ENCODE measurements at regions not wholly inside any gene's neighbourhood (a gene's known extent, or its start where the extent isn't known, plus 50 kb on each side); places are given as distances from the start of the nearest gene placed in this dataset.
"Not testable (repeated sequence)": the region's sequence is repeated elsewhere in the genome, so short reads cannot be mapped to it uniquely, and the experiment has no call there.

DNA sequence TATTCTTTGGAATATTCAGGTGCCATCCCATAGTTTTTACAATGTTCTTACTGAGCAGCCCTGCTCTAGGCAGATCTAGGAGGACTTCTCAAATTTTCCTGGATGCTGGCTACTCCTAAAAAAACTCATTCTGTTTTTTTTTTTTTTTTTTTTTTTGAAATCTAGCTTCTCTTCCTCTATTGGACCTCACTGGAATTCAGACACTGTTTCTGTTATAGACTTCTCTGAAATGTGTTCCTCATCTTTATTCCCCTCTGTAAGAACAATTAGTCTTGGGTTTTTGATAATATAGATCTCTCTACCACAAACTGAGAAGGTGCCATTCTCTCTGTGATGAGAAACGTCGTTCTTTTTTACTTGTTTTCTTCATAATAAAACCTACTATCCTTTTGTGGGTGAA, 115.3 kb upstream of the CCND2 start:
- no peak for DNase-seq (ENCODE audit: low read depth in 2 of 2, low spot score in 1 of 2)

DNA sequence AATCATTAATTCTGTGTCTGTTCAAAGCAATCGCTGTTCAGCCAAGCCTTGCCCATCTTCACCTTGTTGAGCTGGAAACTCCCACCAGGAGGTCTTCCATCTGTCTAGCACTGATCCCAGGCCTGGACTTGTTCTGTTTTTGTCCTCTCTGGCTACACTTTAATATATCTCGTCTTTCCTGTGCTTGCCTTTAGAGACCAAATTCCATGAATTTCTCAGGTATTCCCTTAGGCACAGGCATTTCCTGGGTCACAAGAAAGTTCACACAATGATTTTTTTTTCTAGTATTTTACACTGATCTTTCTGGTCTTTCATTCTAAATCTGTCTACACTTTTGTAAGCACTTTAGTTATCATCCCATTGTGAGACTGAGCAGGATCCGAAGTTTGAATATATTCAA, 116.4 kb upstream of the CCND2 start:
- no peak for DNase-seq (ENCODE audit: low read depth in 2 of 2, low spot score in 1 of 2)

DNA sequence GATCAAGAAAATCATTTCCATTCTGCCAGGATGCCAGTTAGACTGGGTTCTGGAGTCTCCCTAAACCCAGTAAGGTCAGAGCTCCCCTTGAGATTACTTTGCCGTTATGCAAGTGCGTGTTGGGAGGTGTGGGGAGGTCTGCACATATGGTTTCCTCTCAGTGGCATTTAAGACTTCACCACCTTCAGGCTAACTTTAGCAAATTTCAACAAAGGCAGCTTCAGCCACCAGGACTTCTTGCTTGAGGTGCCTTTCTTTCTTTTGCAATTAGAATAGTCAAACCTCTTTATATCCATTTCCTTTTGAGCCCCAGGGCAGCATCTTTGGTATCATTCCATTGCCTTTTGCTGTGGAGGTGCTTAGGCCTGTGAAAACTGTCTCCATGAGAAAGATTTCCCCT, 117.2 kb upstream of the CCND2 start:
- DNase-seq (ENCODE audit: low read depth in 2 of 2, low spot score in 1 of 2) = no peak

- DNase-seq (ENCODE audit: low read depth in 2 of 2, low spot score in 1 of 2) = no peak
These were observed 118.8 kb upstream of the CCND2 start for GRCh38 chr12:4154672-4155225.

GRCh38 chr12:4153343-4153892, 120.1 kb upstream of the CCND2 start:
- DNase-seq (ENCODE audit: low read depth in 2 of 2, low spot score in 1 of 2) = peak in 1 of 2 donors; percentile 37

- DNase-seq (ENCODE audit: low read depth in 2 of 2, low spot score in 1 of 2) = no peak
These were observed 121.3 kb upstream of the CCND2 start for GRCh38 chr12:4152145-4152795.

GRCh38 chr12:4151362-4152121, 122.0 kb upstream of the CCND2 start:
- no peak for DNase-seq (ENCODE audit: low read depth in 2 of 2, low spot score in 1 of 2)

DNA sequence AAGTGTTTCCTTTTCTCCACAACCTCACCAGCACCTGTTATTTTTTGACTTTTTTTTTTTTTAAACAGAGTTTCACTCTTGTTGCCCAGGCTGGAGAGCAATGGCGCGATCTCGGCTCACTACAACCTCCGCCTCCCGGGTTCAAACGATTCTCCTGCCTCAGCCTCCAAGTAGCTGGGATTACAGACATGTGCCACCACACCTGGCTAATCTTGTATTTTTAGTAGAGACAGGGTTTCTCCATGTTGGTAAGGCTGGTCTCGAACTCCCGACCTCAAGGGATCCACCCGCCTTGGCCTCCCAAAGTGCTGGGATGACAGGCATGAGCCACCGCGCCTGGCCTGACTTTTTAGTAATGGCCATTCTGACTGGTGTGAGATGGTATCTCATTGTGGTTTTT, 123.2 kb upstream of the CCND2 start:
- not testable (repeated sequence) for DNase-seq (ENCODE audit: low read depth in 2 of 2, low spot score in 1 of 2)

- no peak for DNase-seq (ENCODE audit: low read depth in 2 of 2, low spot score in 1 of 2)
These were observed 125.0 kb upstream of the CCND2 start for GRCh38 chr12:4148418-4149056.

DNA sequence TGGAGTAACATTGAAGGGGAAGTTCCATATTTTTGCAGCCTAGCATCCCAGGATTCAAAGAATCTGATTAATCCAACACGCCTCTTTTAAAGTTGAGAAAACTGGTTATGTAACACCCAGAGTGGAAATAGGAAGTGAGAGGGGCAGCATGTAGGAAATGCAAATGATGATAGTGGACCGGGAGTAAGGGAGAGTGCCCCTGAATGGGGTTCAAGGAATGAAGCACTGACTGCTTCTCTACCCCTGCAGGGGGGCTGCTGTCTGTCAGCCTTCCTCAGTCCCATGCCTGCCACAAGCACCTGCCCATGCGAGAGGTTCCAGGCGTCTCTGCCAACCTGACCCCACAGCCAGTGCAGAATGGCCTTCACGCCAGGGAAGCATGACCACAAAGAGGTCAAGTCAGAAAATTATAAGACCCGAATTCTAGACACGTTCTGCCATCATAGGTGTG, 126.5 kb upstream of the CCND2 start:
- DNase-seq (ENCODE audit: low read depth in 2 of 2, low spot score in 1 of 2) = no peak

DNA sequence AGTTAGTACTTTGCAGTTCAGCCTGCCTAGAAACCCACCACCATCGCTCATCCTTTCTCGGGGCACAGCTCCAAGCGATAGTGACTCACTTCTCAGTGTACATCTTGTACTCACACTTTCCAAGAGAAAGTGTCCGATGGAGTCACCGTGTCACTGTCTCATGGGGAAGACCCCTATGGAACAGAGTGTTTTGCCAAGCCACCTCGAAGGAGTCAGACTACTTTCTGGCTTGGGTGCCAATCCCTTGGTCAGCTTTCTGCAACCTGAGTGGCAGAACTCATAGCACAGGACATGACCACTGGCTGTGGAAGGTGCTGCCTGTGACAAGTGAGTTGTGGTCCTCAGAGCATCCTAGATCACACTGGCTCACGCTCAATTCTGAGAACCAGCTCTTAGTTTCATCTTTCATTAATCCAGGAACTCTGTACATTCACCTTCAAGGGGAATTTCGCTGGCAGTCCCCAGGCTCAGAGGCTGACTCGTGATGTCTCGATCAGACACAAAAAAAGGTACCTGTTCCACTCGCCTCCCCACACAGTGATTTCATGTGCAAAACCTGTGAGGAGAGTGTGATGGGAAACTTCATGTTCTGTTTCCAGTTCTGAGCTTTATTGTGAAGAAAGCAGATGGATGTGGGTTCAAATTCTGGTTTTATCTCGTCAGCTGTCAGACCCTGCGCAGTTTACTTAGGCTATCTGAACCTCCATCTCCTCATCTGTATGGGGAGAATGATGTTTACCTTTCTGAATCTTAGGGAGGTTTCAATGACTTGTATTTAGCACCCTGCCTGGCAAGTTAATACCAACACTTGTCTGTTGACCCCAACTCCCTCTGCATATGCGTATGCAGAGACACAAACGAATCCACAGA, 127.3 kb upstream of the CCND2 start:
- no peak for DNase-seq (ENCODE audit: low read depth in 2 of 2, low spot score in 1 of 2)

- DNase-seq (ENCODE audit: low read depth in 2 of 2, low spot score in 1 of 2) = no peak
These were observed 128.9 kb upstream of the CCND2 start for GRCh38 chr12:4144676-4145075.

GRCh38 chr12:4143896-4144295, 129.7 kb upstream of the CCND2 start:
- DNase-seq (ENCODE audit: low read depth in 2 of 2, low spot score in 1 of 2) = no peak

GRCh38 chr12:4141348-4142270, 132.0 kb upstream of the CCND2 start:
- DNase-seq (ENCODE audit: low read depth in 2 of 2, low spot score in 1 of 2) = no peak

DNA sequence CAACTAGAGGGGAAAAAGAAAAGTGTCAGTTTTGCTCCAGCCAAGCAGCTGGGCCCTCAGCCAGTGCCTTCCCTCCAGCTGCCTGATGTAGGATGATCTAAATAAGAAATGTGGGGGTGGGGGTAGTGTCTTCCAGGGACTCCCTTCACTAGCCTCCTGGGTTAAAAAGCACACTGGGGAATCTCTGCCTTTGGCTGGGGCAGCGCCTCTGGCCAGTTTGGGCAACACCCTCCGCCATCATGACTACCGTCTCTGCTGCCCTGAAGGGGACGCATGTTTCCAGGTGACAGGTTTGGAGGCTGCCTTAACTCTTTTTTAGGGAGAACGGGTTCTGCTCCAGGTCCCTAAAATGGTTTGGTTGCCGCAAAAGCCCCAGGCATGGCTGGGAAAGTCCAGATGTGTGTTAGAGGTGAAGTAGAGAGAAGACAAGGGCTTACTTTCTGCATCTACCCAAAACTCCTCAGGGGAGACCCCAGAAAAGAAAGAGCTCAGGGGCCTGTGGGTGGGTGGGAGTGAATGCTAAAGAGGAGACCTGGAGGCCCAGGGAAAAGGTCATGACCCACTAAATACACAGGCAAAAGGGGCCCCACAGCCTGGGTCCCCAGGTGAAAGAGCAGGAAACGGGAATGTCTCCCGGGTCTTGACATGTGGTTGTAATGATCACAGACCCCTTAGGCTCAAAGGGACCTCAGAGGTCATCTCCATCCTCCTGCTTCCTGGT, 132.8 kb upstream of the CCND2 start:
- DNase-seq (ENCODE audit: low read depth in 2 of 2, low spot score in 1 of 2) = no peak

DNA sequence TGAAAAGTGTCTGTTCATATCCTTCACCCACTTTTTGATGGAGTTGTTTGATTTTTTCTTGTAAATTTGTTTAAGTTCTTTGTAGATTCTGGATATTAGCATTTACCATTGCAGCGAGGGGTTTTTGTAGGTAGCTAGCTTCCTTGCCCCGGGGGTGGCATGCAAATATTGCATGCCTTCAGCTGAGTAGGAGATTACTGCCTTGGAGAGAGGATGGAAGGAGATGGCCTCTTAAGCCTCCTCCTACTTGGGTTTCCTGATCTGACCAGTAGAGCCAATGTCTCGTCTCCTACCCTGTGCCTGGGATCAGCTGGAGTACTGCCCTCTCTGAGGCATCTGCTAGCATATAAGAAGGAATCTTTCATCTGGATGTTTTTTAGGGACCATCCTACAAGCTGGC, 134.4 kb upstream of the CCND2 start:
- DNase-seq (ENCODE audit: low read depth in 2 of 2, low spot score in 1 of 2) = no peak

- DNase-seq (ENCODE audit: low read depth in 2 of 2, low spot score in 1 of 2) = not testable (repeated sequence)
These were observed 135.0 kb upstream of the CCND2 start for GRCh38 chr12:4138532-4138931.

GRCh38 chr12:4138051-4138450, 135.5 kb upstream of the CCND2 start:
- no peak for DNase-seq (ENCODE audit: low read depth in 2 of 2, low spot score in 1 of 2)

- DNase-seq (ENCODE audit: low read depth in 2 of 2, low spot score in 1 of 2) = no peak
These were observed 136.1 kb upstream of the CCND2 start for GRCh38 chr12:4137441-4137840.
